ENCODE measurements at regions not wholly inside any gene's neighbourhood (a gene's known extent, or its start where the extent isn't known, plus 50 kb on each side); places are given as distances from the start of the nearest gene placed in this dataset.
A peak's percentile ranks its signal among the peaks of the same experiment; 100 is the strongest.

GRCh38 chr11:70628855-70629844 is 230.8 kb downstream of the CTTN start:
- 5% methylated on average over 22 of the region's 30 CpGs for WGBS (ENCODE audit: insufficient coverage, low coverage, missing lambda C conversion rate)
- in situ Hi-C loops (cut with MboI), result no loop called here
- Histone ChIP-seq H3K4me3 (no peak overlapping the region), H3K4me2 (ENCODE audit: insufficient read depth, low read length) (no peak overlapping the region), H3K9me3 (replicated peaks; ENCODE audit: control insufficient read depth, insufficient read depth, low read depth, low read length) (no peaks in the 10 kb centered on the region), H3K79me2 (ENCODE audit: control insufficient read depth, insufficient read depth, low read length) (no peaks in the 10 kb centered on the region), H2AFZ (ENCODE audit: low read depth, low read length) (no peak overlapping the region), H3K27ac (ENCODE audit: extremely low read depth, low read depth, low read length) (no peak overlapping the region), H3K9me1 (ENCODE audit: control insufficient read depth, insufficient read depth, low read length) (no peaks in the 10 kb centered on the region), H3K4me1 (replicated peaks in 1 of 2; ENCODE audit: control insufficient read depth in 2 of 2, insufficient read depth in 2 of 2, low read length in 2 of 2) (peaks cover 0 to 10% of the 10 kb centered on the region in 2 experiments; a peak in 2 of 5 replicates), H3K27me3 (ENCODE audit: control insufficient read depth in 2 of 2, insufficient read depth in 2 of 2, low read length in 2 of 2) (peaks cover 6 to 70% of the 10 kb centered on the region in 2 experiments; a peak in 3 of 5 replicates), H3K36me3 (ENCODE audit: control insufficient read depth, insufficient read depth, low read length) (no peaks in the 10 kb centered on the region), H4K20me1 (replicated peaks; ENCODE audit: control insufficient read depth, insufficient read depth, low read length) (peaks cover 6% of the 10 kb centered on the region; the same call in 1 of the 2 replicates), H3K9ac (ENCODE audit: insufficient read depth in 1 of 2, low read depth in 2 of 2, low read length in 2 of 2) (no peak overlapping the region)
- FAIRE-seq, result no peak
- ATAC-seq, result peak; percentile 83
- intact Hi-C loops (cut with micrococcal nuclease), result no loop called here
- BruUV-seq (replicated peaks), result no TSS peak
- ChIA-PET CTCF (ENCODE audit: low intra/inter-chr PET ratio) (no interaction called here), POLR2A (interaction anchor here (1.1 kb wide), 1 partner anchor 85 kb away, joined by 3 read pairs; no protein-coding TSS in a partner anchor)
- DNase-seq (ENCODE audit: extremely low read depth in 1 of 4, low spot score in 3 of 4), result peak; percentile 29 to 49 (median 30)
- TF ChIP-seq ZNF76 (CRISPR knock-in tag; IDR thresholded peaks at IDR 0.05; ENCODE audit: borderline replicate concordance), result no peak
- TF ChIP-seq ZBTB2 (IDR thresholded peaks at IDR 0.05), result no peak
- no peak for TF ChIP-seq EZH2 (IDR thresholded peaks at IDR 0.05; ENCODE audit: borderline replicate concordance, low read depth, low read length)
- peak; percentile 84 for TF ChIP-seq PRDM10 (IDR thresholded peaks at IDR 0.05; ENCODE audit: partially characterized antibody)
- no peak for TF ChIP-seq ASH1L (IDR thresholded peaks at IDR 0.05; ENCODE audit: borderline replicate concordance, low read depth, partially characterized antibody)
- TF ChIP-seq STAT5A (IDR thresholded peaks at IDR 0.05; ENCODE audit: borderline replicate concordance, low read length), result no peak
- TF ChIP-seq ZNF282 (CRISPR knock-in tag; IDR thresholded peaks at IDR 0.05), result no peak
- TF ChIP-seq KLF6 (CRISPR knock-in tag; IDR thresholded peaks at IDR 0.05; ENCODE audit: borderline replicate concordance), result no peak
- no peak for TF ChIP-seq ZNF778 (CRISPR knock-in tag; IDR thresholded peaks at IDR 0.05)
- TF ChIP-seq ZBTB33 (CRISPR knock-in tag; IDR thresholded peaks at IDR 0.05), result no peak
- TF ChIP-seq E2F6 (IDR thresholded peaks at IDR 0.05; ENCODE audit: borderline replicate concordance in 1 of 2, extremely low read depth in 1 of 2, insufficient read depth in 1 of 2, insufficient read length in 1 of 2, low read depth in 1 of 2, low read length in 1 of 2, poor library complexity in 1 of 2, severe bottlenecking in 1 of 2), result peak in 1 of 2 experiments; percentile 54

All from K562 (cell line).